Brain microvascular endothelial cell (primary cell): ENCODE measurements at regions not wholly inside any gene's neighbourhood (a gene's known extent, or its start where the extent isn't known, plus 50 kb on each side); places are given as distances from the start of the nearest gene placed in this dataset.

Experiments used
- DNase-seq: peaks from one replicate; pipeline ENCODE4 v3.0.0-alpha.2; 2020
- H3K27ac ChIP-seq: fragments of 250-450 bp; sonication (Bioruptor Pico); 2 replicates; pipeline ENCODE4 v1.5.1; 2020; ENCODE audit warnings: mild to moderate bottlenecking, moderate library complexity
- H3K27me3 ChIP-seq: fragments of 250-450 bp; sonication (Bioruptor Pico); replicated peaks from 2 replicates; pipeline ENCODE4 v1.5.1; 2020; ENCODE audit warnings: mild to moderate bottlenecking
- H3K36me3 ChIP-seq: fragments of 250-450 bp; sonication (Bioruptor Pico); replicated peaks from 2 replicates; pipeline ENCODE4 v1.5.1; 2020; ENCODE audit warnings: mild to moderate bottlenecking
- H3K4me3 ChIP-seq: 2 replicates; pipeline ENCODE4 v1.5.1; 2011; ENCODE audit warnings: low read depth, mild to moderate bottlenecking, control low read depth, low read length, moderate library complexity
- in situ Hi-C: cut with HindIII; loops from 2 replicates; pipeline ENCODE4 v1.10.0; 2017; ENCODE audit warnings: low sequenced_read_pairs, low pct_ligation_motif_present
- TF ChIP-seq, protein P1 (sequence below): IDR thresholded peaks from 2 replicates; pipeline ENCODE4 v1.5.1; 2011; ENCODE audit warnings: low read depth, mild to moderate bottlenecking, moderate library complexity, low read length, control low read depth, inconsistent platforms; ENCODE audit errors: missing control alignments

DNA sequence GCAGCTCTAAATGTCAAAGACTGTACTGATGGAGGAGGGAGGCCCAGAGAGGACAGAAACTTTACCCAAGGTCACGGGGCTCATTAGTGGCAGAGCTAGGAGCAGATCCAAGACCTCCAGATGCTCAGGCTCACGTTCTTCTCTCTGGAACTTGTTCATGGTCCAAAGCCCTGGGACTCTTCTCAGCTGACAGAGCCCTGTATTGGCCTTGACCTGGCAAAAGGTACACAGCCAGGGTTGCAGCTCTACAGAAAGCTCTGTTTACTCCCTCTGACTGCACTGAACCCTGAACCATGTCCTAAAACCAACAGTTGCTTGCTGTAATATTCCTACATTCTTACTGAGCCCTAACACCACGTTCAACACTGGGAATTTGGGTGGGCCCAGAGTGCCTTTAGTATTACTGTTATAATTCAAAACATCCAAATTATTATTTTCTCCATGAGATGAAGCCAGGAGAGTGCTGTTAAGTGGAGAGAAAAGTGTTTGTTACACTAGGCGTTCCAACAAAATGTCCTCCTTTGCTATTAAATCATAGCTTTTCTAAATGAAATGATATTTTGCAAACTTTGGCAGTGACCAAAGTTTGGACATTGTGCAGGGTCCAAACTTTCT lies 602.4 kb upstream of the CLINT1 start:
- in situ Hi-C loops: no loop called here
- Histone ChIP-seq H3K27me3 (no peaks in the 10 kb centered on the region), H3K27ac (no peak overlapping the region), H3K4me3 (no peak overlapping the region), H3K36me3 (no peaks in the 10 kb centered on the region)
- DNase-seq: no peak
- TF ChIP-seq, protein P1, sequence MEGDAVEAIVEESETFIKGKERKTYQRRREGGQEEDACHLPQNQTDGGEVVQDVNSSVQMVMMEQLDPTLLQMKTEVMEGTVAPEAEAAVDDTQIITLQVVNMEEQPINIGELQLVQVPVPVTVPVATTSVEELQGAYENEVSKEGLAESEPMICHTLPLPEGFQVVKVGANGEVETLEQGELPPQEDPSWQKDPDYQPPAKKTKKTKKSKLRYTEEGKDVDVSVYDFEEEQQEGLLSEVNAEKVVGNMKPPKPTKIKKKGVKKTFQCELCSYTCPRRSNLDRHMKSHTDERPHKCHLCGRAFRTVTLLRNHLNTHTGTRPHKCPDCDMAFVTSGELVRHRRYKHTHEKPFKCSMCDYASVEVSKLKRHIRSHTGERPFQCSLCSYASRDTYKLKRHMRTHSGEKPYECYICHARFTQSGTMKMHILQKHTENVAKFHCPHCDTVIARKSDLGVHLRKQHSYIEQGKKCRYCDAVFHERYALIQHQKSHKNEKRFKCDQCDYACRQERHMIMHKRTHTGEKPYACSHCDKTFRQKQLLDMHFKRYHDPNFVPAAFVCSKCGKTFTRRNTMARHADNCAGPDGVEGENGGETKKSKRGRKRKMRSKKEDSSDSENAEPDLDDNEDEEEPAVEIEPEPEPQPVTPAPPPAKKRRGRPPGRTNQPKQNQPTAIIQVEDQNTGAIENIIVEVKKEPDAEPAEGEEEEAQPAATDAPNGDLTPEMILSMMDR: no peak

DNA sequence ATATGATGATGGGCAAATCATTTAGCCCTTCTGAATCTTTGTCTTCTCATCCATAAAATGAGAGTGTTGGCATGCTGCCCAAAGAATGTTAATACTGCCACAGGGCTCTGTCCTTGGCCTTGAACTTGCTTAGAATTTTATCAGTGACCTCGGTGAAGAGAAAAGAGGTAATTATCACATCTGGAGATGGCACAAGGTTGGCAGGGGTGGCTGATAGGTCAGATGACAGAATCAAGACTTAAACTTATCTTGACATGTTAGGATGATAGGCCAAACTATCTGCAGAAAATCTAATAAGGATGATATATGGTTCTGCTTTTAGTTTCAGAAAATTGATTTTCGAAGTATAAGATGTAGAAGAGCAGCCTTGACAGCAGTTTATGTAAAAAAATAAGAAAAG lies 599.1 kb upstream of the CLINT1 start:
- H3K27ac ChIP-seq: no peak overlapping the region
- H3K36me3 ChIP-seq: no peaks in the 10 kb centered on the region
- no peak for DNase-seq
- in situ Hi-C loops: no loop called here
- H3K4me3 ChIP-seq: no peak overlapping the region
- TF ChIP-seq, protein P1: no peak
- no peaks in the 10 kb centered on the region for H3K27me3 ChIP-seq

DNA sequence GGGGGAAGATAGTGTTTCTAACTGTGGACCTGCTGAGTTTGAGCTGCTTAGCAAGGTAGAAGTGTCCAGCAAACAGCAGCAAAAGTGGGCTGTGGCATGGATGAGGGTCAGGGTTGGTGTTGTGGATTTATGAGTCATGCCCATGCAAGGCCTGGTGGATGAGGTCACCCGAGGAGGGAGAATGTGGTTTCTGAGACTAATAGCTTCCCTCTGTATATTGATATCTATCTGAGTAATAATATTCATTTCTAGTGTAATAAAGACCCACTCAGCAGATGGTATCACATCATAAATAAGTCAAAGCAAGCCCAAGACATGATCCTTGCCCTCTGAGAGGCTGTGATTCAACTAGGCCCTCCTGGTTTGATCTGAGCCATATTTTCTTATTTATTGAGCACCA lies 597.8 kb upstream of the CLINT1 start:
- H3K4me3 ChIP-seq: no peak overlapping the region
- TF ChIP-seq, protein P1: no peak
- peak; percentile 94 for DNase-seq
- peak overlapping the region; percentile 15 for H3K27ac ChIP-seq
- H3K27me3 ChIP-seq: no peaks in the 10 kb centered on the region
- in situ Hi-C loops: no loop called here
- no peaks in the 10 kb centered on the region for H3K36me3 ChIP-seq

DNA sequence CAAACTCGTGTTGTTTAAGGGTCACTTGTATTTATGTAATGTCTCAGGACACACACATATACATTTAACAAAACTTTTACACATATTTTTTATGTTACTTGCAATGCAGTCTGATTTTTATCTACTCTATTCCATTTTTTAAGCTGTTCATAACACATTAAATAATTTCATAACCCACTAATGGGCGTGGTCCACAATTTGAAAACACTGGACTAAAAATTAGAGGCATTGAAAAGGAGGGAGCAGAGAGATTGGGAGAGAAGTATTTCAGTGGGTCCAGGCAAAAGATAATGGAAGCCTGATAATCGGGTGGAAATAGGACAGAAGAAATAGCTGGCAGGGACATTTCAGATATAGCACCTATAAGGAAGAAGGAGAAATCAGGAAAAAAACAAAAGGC lies 597.3 kb upstream of the CLINT1 start:
- in situ Hi-C loops: no loop called here
- H3K36me3 ChIP-seq: no peaks in the 10 kb centered on the region
- TF ChIP-seq, protein P1: no peak
- DNase-seq: no peak
- no peak overlapping the region for H3K27ac ChIP-seq
- no peaks in the 10 kb centered on the region for H3K27me3 ChIP-seq
- H3K4me3 ChIP-seq: no peak overlapping the region

DNA sequence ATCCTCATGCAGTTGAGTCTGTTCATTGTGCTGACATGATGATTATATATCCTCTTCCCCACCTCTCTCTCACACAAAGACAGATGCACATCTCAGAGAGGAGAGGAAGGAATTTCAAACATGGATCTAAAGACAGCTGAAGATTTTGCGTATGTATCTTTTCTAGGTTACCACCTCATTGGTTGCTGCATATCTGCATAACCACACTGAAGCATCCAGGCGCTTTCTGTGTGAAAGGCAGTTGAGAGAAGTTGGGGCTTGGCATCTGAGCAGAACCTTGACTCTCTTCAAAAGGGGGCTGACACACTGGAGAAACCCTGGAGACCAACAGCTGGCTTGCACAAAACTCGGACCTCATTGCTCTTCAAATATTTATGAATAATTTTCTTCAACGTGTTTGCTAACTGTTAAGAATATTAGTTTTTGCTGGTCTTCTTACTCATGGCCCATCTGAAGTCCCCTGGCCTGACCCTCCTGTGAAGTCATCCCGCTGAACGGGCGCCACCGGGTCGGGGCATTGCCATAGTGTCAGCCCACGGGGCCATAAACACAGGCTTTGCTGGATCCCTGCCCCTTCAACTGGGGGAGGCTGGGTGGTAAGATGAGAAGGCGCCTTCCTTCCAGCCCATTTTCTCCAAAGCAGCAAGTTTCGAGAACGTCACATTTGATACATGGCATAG lies 593.2 kb upstream of the CLINT1 start:
- Histone ChIP-seq H3K27ac (peak overlapping the region; percentile 94), H3K27me3 (no peaks in the 10 kb centered on the region), H3K36me3 (no peaks in the 10 kb centered on the region), H3K4me3 (no peak overlapping the region)
- in situ Hi-C loops: no loop called here
- TF ChIP-seq, protein P1: no peak
- DNase-seq: no peak
